Stomach (tissue), 4 donors: ENCODE measurements at regions not wholly inside any gene's neighbourhood (a gene's known extent, or its start where the extent isn't known, plus 50 kb on each side); places are given as distances from the start of the nearest gene placed in this dataset.

Experiments used
- POLR2A ChIP-seq, 4 donors: fragments of 450-650 bp; IDR thresholded peaks; one replicate each; pipeline ENCODE4 v1.6.1; 2016; ENCODE audit warnings: antibody characterized with exemption in 4 of 4, control low read depth in 2 of 4, mild to moderate bottlenecking in 1 of 4, moderate library complexity in 1 of 4
- POLR2AphosphoS5 ChIP-seq, 3 donors: sonication (generic); formaldehyde crosslinking; IDR thresholded peaks; one replicate each; pipeline ENCODE4 v1.6.1; 2016; ENCODE audit warnings: antibody characterized with exemption in 3 of 3

GRCh38 chr1:79499541-79499940, 493.0 kb upstream of the ADGRL4 start:
- no peak for TF ChIP-seq POLR2A (IDR thresholded peaks at IDR 0.05)
- TF ChIP-seq POLR2AphosphoS5 (IDR thresholded peaks at IDR 0.05), result no peak
